WERI-Rb-1 (cell line): ENCODE measurements at regions not wholly inside any gene's neighbourhood (a gene's known extent, or its start where the extent isn't known, plus 50 kb on each side); places are given as distances from the start of the nearest gene placed in this dataset.

Source experiments
- DNase-seq: peaks from one replicate; pipeline ENCODE4 v3.0.0-alpha.2; 2020
- H3K27ac ChIP-seq: fragments of 250-450 bp; sonication (Bioruptor Pico); 2 replicates; pipeline ENCODE4 v1.5.1; 2020; ENCODE audit warnings: mild to moderate bottlenecking, moderate library complexity
- H3K27me3 ChIP-seq: fragments of 250-450 bp; sonication (Bioruptor Pico); 2 replicates; pipeline ENCODE4 v1.5.1; 2021; ENCODE audit warnings: mild to moderate bottlenecking, low read depth, moderate library complexity; ENCODE audit not compliant: insufficient read depth, severe bottlenecking
- H3K36me3 ChIP-seq: fragments of 250-450 bp; sonication (Bioruptor Pico); 2 replicates; pipeline ENCODE4 v1.5.1; 2020; ENCODE audit warnings: mild to moderate bottlenecking, moderate library complexity
- H3K4me3 ChIP-seq: 2 replicates; pipeline ENCODE4 v1.5.1; 2011; ENCODE audit warnings: low read depth, mild to moderate bottlenecking, control low read depth, low read length
- H3K9me3 ChIP-seq: fragments of 250-450 bp; sonication (Bioruptor Pico); 2 replicates; pipeline ENCODE4 v1.5.1; 2021; ENCODE audit warnings: mild to moderate bottlenecking, moderate library complexity; ENCODE audit not compliant: severe bottlenecking
- CTCF ChIP-seq: IDR thresholded peaks from 2 replicates; pipeline ENCODE4 v1.5.1; 2011; ENCODE audit warnings: low read depth, mild to moderate bottlenecking, control low read depth, inconsistent platforms, low read length

GRCh38 chr2:107354175-107354574 lies 468.2 kb upstream of the ST6GAL2 start:
- H3K9me3 ChIP-seq: no peaks in the 10 kb centered on the region
- no peak overlapping the region for H3K27ac ChIP-seq
- no peak for DNase-seq
- TF ChIP-seq CTCF: no peak
- peaks cover 46% of the 10 kb centered on the region for H3K27me3 ChIP-seq
- no peaks in the 10 kb centered on the region for H3K36me3 ChIP-seq
- no peak overlapping the region for H3K4me3 ChIP-seq

- Histone ChIP-seq H3K4me3 (no peak overlapping the region), H3K9me3 (no peaks in the 10 kb centered on the region), H3K36me3 (no peaks in the 10 kb centered on the region), H3K27ac (no peak overlapping the region), H3K27me3 (peaks cover 54% of the 10 kb centered on the region)
- no peak for DNase-seq
- TF ChIP-seq CTCF: no peak
Measured at GRCh38 chr2:107358362-107358761, 468.3 kb upstream of the RGPD4 start.

- peaks cover 54% of the 10 kb centered on the region for H3K27me3 ChIP-seq
- no peak for DNase-seq
- no peaks in the 10 kb centered on the region for H3K9me3 ChIP-seq
- TF ChIP-seq CTCF: no peak
- H3K4me3 ChIP-seq: no peak overlapping the region
- no peak overlapping the region for H3K27ac ChIP-seq
- no peaks in the 10 kb centered on the region for H3K36me3 ChIP-seq
Measured at GRCh38 chr2:107359021-107359420, 467.7 kb upstream of the RGPD4 start.

- DNase-seq: no peak
- Histone ChIP-seq H3K27me3 (peaks cover 65% of the 10 kb centered on the region), H3K9me3 (no peaks in the 10 kb centered on the region), H3K36me3 (no peaks in the 10 kb centered on the region), H3K27ac (no peak overlapping the region), H3K4me3 (no peak overlapping the region)
- no peak for TF ChIP-seq CTCF
Measured at GRCh38 chr2:107361751-107362381, 464.8 kb upstream of the RGPD4 start.

- Histone ChIP-seq H3K9me3 (no peaks in the 10 kb centered on the region), H3K4me3 (no peak overlapping the region), H3K27ac (no peak overlapping the region), H3K36me3 (no peaks in the 10 kb centered on the region), H3K27me3 (peaks cover 60% of the 10 kb centered on the region)
- DNase-seq: no peak
- no peak for TF ChIP-seq CTCF
Measured at GRCh38 chr2:107362993-107363392, 463.7 kb upstream of the RGPD4 start.

- no peak overlapping the region for H3K4me3 ChIP-seq
- TF ChIP-seq CTCF: no peak
- no peaks in the 10 kb centered on the region for H3K36me3 ChIP-seq
- DNase-seq: no peak
- no peak overlapping the region for H3K27ac ChIP-seq
- H3K27me3 ChIP-seq: peaks cover 62% of the 10 kb centered on the region
- no peaks in the 10 kb centered on the region for H3K9me3 ChIP-seq
Measured at GRCh38 chr2:107363806-107364205, 462.9 kb upstream of the RGPD4 start.
